ENCODE measurements at regions not wholly inside any gene's neighbourhood (a gene's known extent, or its start where the extent isn't known, plus 50 kb on each side); places are given as distances from the start of the nearest gene placed in this dataset.

DNA sequence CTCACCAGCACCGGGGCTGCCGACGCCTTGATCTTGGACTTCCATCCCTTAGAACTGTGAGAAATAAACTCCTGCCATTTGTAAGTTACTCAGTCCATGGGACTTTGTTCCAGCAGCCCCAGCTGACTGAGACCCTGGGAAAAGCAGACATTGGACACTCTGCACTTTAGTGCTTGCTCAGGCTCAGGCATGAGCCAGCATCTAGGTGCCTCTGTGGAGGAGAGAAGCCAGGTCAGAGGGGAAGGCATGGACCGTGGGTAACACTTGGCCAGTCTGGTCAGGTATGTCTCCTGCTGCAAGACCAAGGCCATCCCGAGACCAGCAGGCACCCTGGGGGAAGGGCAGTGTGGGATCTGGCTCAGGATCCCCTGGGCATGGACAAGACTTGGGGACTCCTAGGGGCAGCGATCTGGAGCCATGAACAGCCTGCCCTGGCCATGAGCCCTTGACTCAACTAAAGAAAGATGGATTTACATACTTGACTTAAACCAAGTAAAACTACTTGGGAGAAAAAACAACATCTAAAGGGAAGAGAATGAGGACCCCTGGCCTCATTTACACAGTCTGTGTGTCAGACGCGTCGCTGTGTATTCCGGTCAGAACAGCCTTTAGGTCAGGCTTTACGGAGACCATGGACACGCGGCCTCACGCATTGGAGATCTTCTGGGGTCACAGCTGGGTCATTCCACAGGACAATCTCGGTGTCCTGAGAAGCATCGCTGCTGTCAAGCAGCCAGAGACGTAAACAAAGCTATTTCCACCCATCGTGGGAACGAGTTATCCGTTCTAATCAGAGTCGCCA is 497.1 kb downstream of the BRD1 start:
- no peaks in the 10 kb centered on the region for H3K79me1 ChIP-seq (ENCODE audit: low read depth in 1 of 2, low read length in 2 of 2)
- H4K20me1 ChIP-seq (ENCODE audit: insufficient read depth, low read length), result no peaks in the 10 kb centered on the region
- H3K27me3 ChIP-seq (ENCODE audit: control insufficient read depth, insufficient read depth, low read length), result no peaks in the 10 kb centered on the region
- H3K4me2 ChIP-seq (ENCODE audit: low read depth, low read length), result no peak overlapping the region
- no peak overlapping the region for H4K5ac ChIP-seq (ENCODE audit: low read depth, low read length)
- no peak overlapping the region for H2BK15ac ChIP-seq (ENCODE audit: low read depth, low read length)
- in situ Hi-C loops (cut with MboI; ENCODE audit: low sequenced_read_pairs) (no loop called here), dilution Hi-C loops (cut with HindIII; ENCODE audit: low sequenced_read_pairs, unreplicated experiment) (no loop called here), intact Hi-C loops (cut with micrococcal nuclease) (no loop called here)
- BruUV-seq (replicated peaks), result no TSS peak
- no peak overlapping the region for H2AK5ac ChIP-seq (ENCODE audit: low read depth, low read length)
- H3K27ac ChIP-seq (ENCODE audit: insufficient read depth, low read length), result no peak overlapping the region
- H3K23ac ChIP-seq (ENCODE audit: low read depth, low read length), result no peak overlapping the region
- peak overlapping the region; percentile 14 for H2AFZ ChIP-seq (replicated peaks; ENCODE audit: low read length, poor library complexity)
- H2BK120ac ChIP-seq (ENCODE audit: low read depth, low read length), result no peak overlapping the region
- no peak overlapping the region for H4K8ac ChIP-seq (ENCODE audit: low read depth in 2 of 2, low read length in 2 of 2)
- H3K36me3 ChIP-seq (ENCODE audit: control insufficient read depth, insufficient read depth, low read length), result no peaks in the 10 kb centered on the region
- no peak overlapping the region for H2BK20ac ChIP-seq (ENCODE audit: low read depth, low read length)
- no peaks in the 10 kb centered on the region for H3K9me1 ChIP-seq (ENCODE audit: insufficient read depth, low read length)
- H3K56ac ChIP-seq (ENCODE audit: extremely low read depth, insufficient read depth, low read length), result no peak overlapping the region
- DNase-seq (no peak), ATAC-seq (ENCODE audit: low read depth) (no peak)
- H3K9ac ChIP-seq (ENCODE audit: low read depth, low read length), result no peak overlapping the region
- H2AK9ac ChIP-seq (replicated peaks; ENCODE audit: low read depth, low read length, poor library complexity), result no peak overlapping the region
- CTCF ChIA-PET, result no interaction called here
- H3K4me3 ChIP-seq (ENCODE audit: insufficient read depth, low read depth, low read length), result no peak overlapping the region
- H2BK5ac ChIP-seq (ENCODE audit: low read depth, low read length, poor library complexity, severe bottlenecking), result no peak overlapping the region
- POLR2A ChIA-PET (ENCODE audit: unreplicated experiment), result no interaction called here
- TF ChIP-seq, protein P1, sequence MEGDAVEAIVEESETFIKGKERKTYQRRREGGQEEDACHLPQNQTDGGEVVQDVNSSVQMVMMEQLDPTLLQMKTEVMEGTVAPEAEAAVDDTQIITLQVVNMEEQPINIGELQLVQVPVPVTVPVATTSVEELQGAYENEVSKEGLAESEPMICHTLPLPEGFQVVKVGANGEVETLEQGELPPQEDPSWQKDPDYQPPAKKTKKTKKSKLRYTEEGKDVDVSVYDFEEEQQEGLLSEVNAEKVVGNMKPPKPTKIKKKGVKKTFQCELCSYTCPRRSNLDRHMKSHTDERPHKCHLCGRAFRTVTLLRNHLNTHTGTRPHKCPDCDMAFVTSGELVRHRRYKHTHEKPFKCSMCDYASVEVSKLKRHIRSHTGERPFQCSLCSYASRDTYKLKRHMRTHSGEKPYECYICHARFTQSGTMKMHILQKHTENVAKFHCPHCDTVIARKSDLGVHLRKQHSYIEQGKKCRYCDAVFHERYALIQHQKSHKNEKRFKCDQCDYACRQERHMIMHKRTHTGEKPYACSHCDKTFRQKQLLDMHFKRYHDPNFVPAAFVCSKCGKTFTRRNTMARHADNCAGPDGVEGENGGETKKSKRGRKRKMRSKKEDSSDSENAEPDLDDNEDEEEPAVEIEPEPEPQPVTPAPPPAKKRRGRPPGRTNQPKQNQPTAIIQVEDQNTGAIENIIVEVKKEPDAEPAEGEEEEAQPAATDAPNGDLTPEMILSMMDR (conservative IDR thresholded peaks at IDR 0.05; ENCODE audit: low read depth, low read length), result no peak
- TF ChIP-seq CHD1 (IDR thresholded peaks at IDR 0.05; ENCODE audit: low read depth, low read length) (no peak), MAZ (IDR thresholded peaks at IDR 0.05; ENCODE audit: borderline replicate concordance, low read depth, low read length) (no peak), NFE2L2 (IDR thresholded peaks at IDR 0.05; ENCODE audit: low read depth, low read length) (no peak), RFX5 (IDR thresholded peaks at IDR 0.05; ENCODE audit: low read depth, low read length) (no peak), BHLHE40 (IDR thresholded peaks at IDR 0.05; ENCODE audit: low read depth, low read length) (no peak), CEBPB (IDR thresholded peaks at IDR 0.05; ENCODE audit: low read depth, low read length) (no peak), FOS (IDR thresholded peaks at IDR 0.05; ENCODE audit: low read depth, low read length) (no peak), RAD21 (IDR thresholded peaks at IDR 0.05; ENCODE audit: low read length) (no peak), MXI1 (IDR thresholded peaks at IDR 0.05; ENCODE audit: borderline replicate concordance, low read depth, low read length) (no peak)
- TF ChIP-seq, protein P2, sequence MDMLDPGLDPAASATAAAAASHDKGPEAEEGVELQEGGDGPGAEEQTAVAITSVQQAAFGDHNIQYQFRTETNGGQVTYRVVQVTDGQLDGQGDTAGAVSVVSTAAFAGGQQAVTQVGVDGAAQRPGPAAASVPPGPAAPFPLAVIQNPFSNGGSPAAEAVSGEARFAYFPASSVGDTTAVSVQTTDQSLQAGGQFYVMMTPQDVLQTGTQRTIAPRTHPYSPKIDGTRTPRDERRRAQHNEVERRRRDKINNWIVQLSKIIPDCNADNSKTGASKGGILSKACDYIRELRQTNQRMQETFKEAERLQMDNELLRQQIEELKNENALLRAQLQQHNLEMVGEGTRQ (IDR thresholded peaks at IDR 0.05; ENCODE audit: low read depth, low read length), result no peak
- H4K91ac ChIP-seq (ENCODE audit: insufficient read depth, low read depth, low read length), result no peak overlapping the region
- H3K18ac ChIP-seq (ENCODE audit: low read depth, low read length), result no peak overlapping the region
- 32% methylated on average over 10 of the region's 21 CpGs; no CpG with 5 or more reads in 1 of the 2 experiments for WGBS, 2 experiments (ENCODE audit: extremely low coverage in 2 of 2, insufficient read length in 1 of 2)
- H3K4ac ChIP-seq (ENCODE audit: low read depth, low read length), result no peak overlapping the region
- H3K4me1 ChIP-seq (ENCODE audit: control insufficient read depth, insufficient read depth, low read length), result no peaks in the 10 kb centered on the region
- peaks cover 69% of the 10 kb centered on the region for H3K9me3 ChIP-seq (ENCODE audit: control insufficient read depth, insufficient read depth, low read length)
- H3K14ac ChIP-seq (replicated peaks; ENCODE audit: low read depth, low read length), result no peak overlapping the region

Data from IMR-90 (cell line).